IMR-90 (cell line): ENCODE measurements at regions not wholly inside any gene's neighbourhood (a gene's known extent, or its start where the extent isn't known, plus 50 kb on each side); places are given as distances from the start of the nearest gene placed in this dataset.

Experiments used
- ATAC-seq: fragments of 200-7000 bp; cut with Tn5 transposase; 2 replicates; pipeline ENCODE4 v1.9.1; 2020; ENCODE audit warnings: low read depth, mild to moderate bottlenecking, moderate library complexity
- BruUV-seq: library from RNA; stranded (reverse); fragments of 400-500 nt; replicated peaks from 2 replicates; lab custom pipeline; 2021; lab: Mats Ljungman, UMichigan
- CTCF ChIA-PET: fragments of 300-600 bp; formaldehyde crosslinking; extraction: SDS; loops from one replicate; lab custom pipeline; 2021; ENCODE audit warnings: antibody characterized with exemption; lab: Yijun Ruan, JAX
- POLR2A ChIA-PET: fragments of 300-600 bp; sonication (Branson Sonifier 250); formaldehyde crosslinking; loops from one replicate; lab custom pipeline; 2022; ENCODE audit warnings: antibody characterized with exemption; ENCODE audit not compliant: unreplicated experiment; lab: Charles Lee
- DNase-seq: peaks from one replicate; pipeline ENCODE4 v3.0.0; 2013
- H2AFZ ChIP-seq: replicated peaks from 2 replicates; pipeline ENCODE3; 2013; ENCODE audit warnings: low read length, mild to moderate bottlenecking; ENCODE audit not compliant: poor library complexity
- H2AK5ac ChIP-seq: 2 replicates; pipeline ENCODE4 v1.6.1; 2013; ENCODE audit warnings: low read depth, low read length, inconsistent platforms
- H2AK9ac ChIP-seq: replicated peaks from 2 replicates; pipeline ENCODE3; 2013; ENCODE audit warnings: mild to moderate bottlenecking, low read depth, low read length, moderate library complexity; ENCODE audit not compliant: poor library complexity
- H2BK120ac ChIP-seq: 2 replicates; pipeline ENCODE4 v1.6.1; 2013; ENCODE audit warnings: low read depth, low read length, inconsistent platforms
- H2BK15ac ChIP-seq: 3 replicates; pipeline ENCODE4 v1.6.1; 2013; ENCODE audit warnings: low read depth, low read length, inconsistent platforms
- H2BK20ac ChIP-seq: 2 replicates; pipeline ENCODE4 v1.6.1; 2013; ENCODE audit warnings: low read depth, mild to moderate bottlenecking, inconsistent platforms, low read length, moderate library complexity
- H2BK5ac ChIP-seq: 2 replicates; pipeline ENCODE4 v1.6.1; 2013; ENCODE audit warnings: mild to moderate bottlenecking, low read depth, low read length, inconsistent platforms; ENCODE audit not compliant: poor library complexity, severe bottlenecking
- H3K14ac ChIP-seq: replicated peaks from 2 replicates; pipeline ENCODE4 v1.6.1; 2013; ENCODE audit warnings: low read depth, low read length, inconsistent platforms
- H3K18ac ChIP-seq: 2 replicates; pipeline ENCODE4 v1.6.1; 2013; ENCODE audit warnings: low read depth, low read length, control low read depth
- H3K23ac ChIP-seq: 2 replicates; pipeline ENCODE4 v1.6.1; 2013; ENCODE audit warnings: low read depth, low read length, inconsistent platforms
- H3K27ac ChIP-seq: 2 replicates; pipeline ENCODE4 v1.5.1; 2013; ENCODE audit warnings: mild to moderate bottlenecking, control low read depth, low read length; ENCODE audit not compliant: insufficient read depth
- H3K27me3 ChIP-seq: 2 replicates; pipeline ENCODE4 v1.6.1; 2013; ENCODE audit warnings: low read length; ENCODE audit not compliant: control insufficient read depth, insufficient read depth
- H3K36me3 ChIP-seq: 2 replicates; pipeline ENCODE4 v1.6.1; 2013; ENCODE audit warnings: low read length, mixed read lengths; ENCODE audit not compliant: control insufficient read depth, insufficient read depth
- H3K4ac ChIP-seq: 2 replicates; pipeline ENCODE4 v1.6.1; 2013; ENCODE audit warnings: low read depth, low read length, inconsistent platforms
- H3K4me1 ChIP-seq: 2 replicates; pipeline ENCODE4 v1.6.1; 2013; ENCODE audit warnings: low read length, mixed read lengths; ENCODE audit not compliant: control insufficient read depth, insufficient read depth
- H3K4me2 ChIP-seq: 2 replicates; pipeline ENCODE4 v1.6.1; 2013; ENCODE audit warnings: low read depth, mild to moderate bottlenecking, control low read depth, low read length, moderate library complexity
- H3K4me3 ChIP-seq: 2 replicates; pipeline ENCODE4 v1.5.1; 2013; ENCODE audit warnings: low read depth, mild to moderate bottlenecking, control low read depth, low read length, moderate library complexity; ENCODE audit not compliant: insufficient read depth
- H3K56ac ChIP-seq: 2 replicates; pipeline ENCODE4 v1.6.1; 2013; ENCODE audit warnings: low read length, inconsistent platforms; ENCODE audit not compliant: insufficient read depth; ENCODE audit errors: extremely low read depth
- H3K79me1 ChIP-seq, 2 experiments: 2 replicates each; pipeline ENCODE4 v1.6.1; 2013; ENCODE audit warnings: low read length in 2 of 2, inconsistent platforms in 1 of 2, low read depth in 1 of 2
- H3K9ac ChIP-seq: 2 replicates; pipeline ENCODE4 v1.6.1; 2013; ENCODE audit warnings: low read depth, low read length, control low read depth
- H3K9me1 ChIP-seq: 2 replicates; pipeline ENCODE4 v1.6.1; 2013; ENCODE audit warnings: low read length, inconsistent platforms; ENCODE audit not compliant: insufficient read depth
- H3K9me3 ChIP-seq: 2 replicates; pipeline ENCODE4 v1.6.1; 2013; ENCODE audit warnings: low read length; ENCODE audit not compliant: control insufficient read depth, insufficient read depth
- H4K20me1 ChIP-seq: 2 replicates; pipeline ENCODE4 v1.6.1; 2013; ENCODE audit warnings: low read length, inconsistent platforms; ENCODE audit not compliant: insufficient read depth
- H4K5ac ChIP-seq: 2 replicates; pipeline ENCODE4 v1.6.1; 2013; ENCODE audit warnings: mild to moderate bottlenecking, low read depth, low read length, control low read depth
- H4K8ac ChIP-seq, 2 experiments: 2 replicates each; pipeline ENCODE4 v1.6.1; 2013; ENCODE audit warnings: low read depth in 2 of 2, low read length in 2 of 2, control low read depth in 1 of 2, inconsistent platforms in 1 of 2
- H4K91ac ChIP-seq: 2 replicates; pipeline ENCODE4 v1.6.1; 2013; ENCODE audit warnings: low read depth, low read length, inconsistent platforms; ENCODE audit not compliant: insufficient read depth
- FOS ChIP-seq: fragments of 150-350 bp; IDR thresholded peaks from 2 replicates; pipeline ENCODE4 v1.6.1; 2016; ENCODE audit warnings: low read depth, low read length
- MAFK ChIP-seq: IDR thresholded peaks from 2 replicates; pipeline ENCODE4 v1.6.1; 2012; ENCODE audit warnings: low read depth, low read length, improper control_type of control experiment
- NFE2L2 ChIP-seq: fragments of 150-350 bp; IDR thresholded peaks from 2 replicates; pipeline ENCODE4 v1.6.1; 2016; ENCODE audit warnings: low read depth, mild to moderate bottlenecking, low read length
- RCOR1 ChIP-seq: IDR thresholded peaks from 2 replicates; pipeline ENCODE4 v1.6.1; 2012; ENCODE audit warnings: mild to moderate bottlenecking, low read length, improper control_type of control experiment; ENCODE audit not compliant: insufficient replicate concordance
- SMC3 ChIP-seq: fragments of 150-350 bp; IDR thresholded peaks from 2 replicates; pipeline ENCODE4 v1.6.1; 2016; ENCODE audit warnings: low read depth, mild to moderate bottlenecking, antibody characterized with exemption, low read length, moderate library complexity
- WGBS, 2 experiments: methylation state at CpG; one replicate each; pipeline versions ENCODE4 v1.1.5 to v1.1.7; 2013; ENCODE audit warnings: missing lambda C conversion rate in 2 of 2; ENCODE audit not compliant: insufficient read length in 1 of 2; ENCODE audit errors: extremely low coverage in 2 of 2; 5-methylcytosine and 5-hydroxymethylcytosine counted together
- dilution Hi-C: fragments of 300-500 bp; cut with HindIII; formaldehyde crosslinking; loops from one replicate; pipeline ENCODE4 v1.14.3; 2018; ENCODE audit warnings: low sequenced_read_pairs; ENCODE audit not compliant: unreplicated experiment
- in situ Hi-C: fragments of 300-500 bp; cut with MboI; formaldehyde crosslinking; loops from 3 replicates; pipeline ENCODE4 v1.14.3; 2019; ENCODE audit warnings: low sequenced_read_pairs, inconsistent platforms, mixed read lengths
- intact Hi-C: fragments of 100-400 bp; cut with micrococcal nuclease; formaldehyde crosslinking; loops from 2 replicates; pipeline ENCODE4 v1.10.0; 2022
- TF ChIP-seq, protein P1 (sequence below): fragments of 150-350 bp; IDR thresholded peaks from 2 replicates; pipeline ENCODE4 v1.6.1; 2016; ENCODE audit warnings: low read depth, mild to moderate bottlenecking, low read length, moderate library complexity, borderline replicate concordance

DNA sequence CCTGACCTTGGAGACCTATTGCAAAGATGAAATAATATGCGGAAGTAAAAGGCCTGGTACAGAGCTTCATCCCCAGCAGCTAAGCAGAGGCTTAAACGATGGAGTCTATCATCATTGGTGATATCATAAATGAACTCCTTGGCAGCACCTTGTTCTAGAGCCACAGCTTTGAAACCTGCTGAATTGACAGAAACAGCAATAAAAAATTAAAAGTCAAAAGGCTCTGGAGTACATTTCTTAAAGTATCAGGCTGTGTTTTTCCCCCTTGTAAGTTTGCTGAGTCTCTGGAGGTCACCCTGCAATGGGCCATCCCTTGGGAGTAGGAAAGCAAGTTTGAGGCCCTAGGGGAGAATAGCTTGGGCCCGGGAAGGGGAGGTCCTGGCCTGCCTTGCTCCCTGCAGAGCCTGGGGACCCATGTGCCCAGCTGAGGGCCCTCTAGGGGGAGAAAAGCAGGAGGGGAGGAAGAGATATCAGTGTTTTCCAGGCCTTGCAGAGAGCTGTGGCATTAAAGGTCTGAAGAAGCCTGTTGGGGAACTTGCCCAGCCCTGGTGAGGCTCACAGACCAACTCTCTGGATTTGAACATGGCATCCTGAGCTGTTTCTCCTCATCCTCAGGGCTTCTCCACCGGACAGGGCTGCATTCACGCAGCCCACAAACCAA lies 416.1 kb downstream of the ZNF536 start:
- TF ChIP-seq FOS (no peak), SMC3 (no peak), RCOR1 (no peak), NFE2L2 (no peak), MAFK (0 out of 2 replicates have a peak, but pooled peaks have one; percentile 18)
- TF ChIP-seq, protein P1, sequence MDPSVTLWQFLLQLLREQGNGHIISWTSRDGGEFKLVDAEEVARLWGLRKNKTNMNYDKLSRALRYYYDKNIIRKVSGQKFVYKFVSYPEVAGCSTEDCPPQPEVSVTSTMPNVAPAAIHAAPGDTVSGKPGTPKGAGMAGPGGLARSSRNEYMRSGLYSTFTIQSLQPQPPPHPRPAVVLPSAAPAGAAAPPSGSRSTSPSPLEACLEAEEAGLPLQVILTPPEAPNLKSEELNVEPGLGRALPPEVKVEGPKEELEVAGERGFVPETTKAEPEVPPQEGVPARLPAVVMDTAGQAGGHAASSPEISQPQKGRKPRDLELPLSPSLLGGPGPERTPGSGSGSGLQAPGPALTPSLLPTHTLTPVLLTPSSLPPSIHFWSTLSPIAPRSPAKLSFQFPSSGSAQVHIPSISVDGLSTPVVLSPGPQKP: no peak
- H3K14ac ChIP-seq: no peak overlapping the region
- H3K4me1 ChIP-seq: no peaks in the 10 kb centered on the region
- no peak overlapping the region for H3K4ac ChIP-seq
- in situ Hi-C loops: no loop called here
- no peak overlapping the region for H2BK5ac ChIP-seq
- H3K79me1 ChIP-seq: no peaks in the 10 kb centered on the region
- no peak overlapping the region for H3K56ac ChIP-seq
- no peaks in the 10 kb centered on the region for H4K20me1 ChIP-seq
- no peak overlapping the region for H3K4me3 ChIP-seq
- no peak overlapping the region for H2BK120ac ChIP-seq
- no peak overlapping the region for H3K4me2 ChIP-seq
- no peak overlapping the region for H3K23ac ChIP-seq
- CTCF ChIA-PET: interaction anchor here (0.7 kb wide), 1 partner anchor 751 kb away, joined by 3 read pairs; no protein-coding TSS in a partner anchor
- WGBS, 2 experiments: 12% methylated on average over 2 of the region's 5 CpGs; no CpG with 5 or more reads in 1 of the 2 experiments
- no peaks in the 10 kb centered on the region for H3K27me3 ChIP-seq
- H4K91ac ChIP-seq: no peak overlapping the region
- no TSS peak for BruUV-seq
- no peak overlapping the region for H4K5ac ChIP-seq
- no peak overlapping the region for H3K18ac ChIP-seq
- H2BK20ac ChIP-seq: no peak overlapping the region
- H4K8ac ChIP-seq: no peak overlapping the region
- DNase-seq: no peak
- no peak overlapping the region for H2AFZ ChIP-seq
- H3K36me3 ChIP-seq: no peaks in the 10 kb centered on the region
- H3K9me3 ChIP-seq: no peaks in the 10 kb centered on the region
- no peak overlapping the region for H3K27ac ChIP-seq
- POLR2A ChIA-PET: no interaction called here
- no peak for ATAC-seq
- H3K9ac ChIP-seq: no peak overlapping the region
- intact Hi-C loops: no loop called here
- no peak overlapping the region for H2AK9ac ChIP-seq
- H3K9me1 ChIP-seq: no peaks in the 10 kb centered on the region
- dilution Hi-C loops: no loop called here
- H2AK5ac ChIP-seq: no peak overlapping the region
- H2BK15ac ChIP-seq: no peak overlapping the region
